ENCODE measurements at regions not wholly inside any gene's neighbourhood (a gene's known extent, or its start where the extent isn't known, plus 50 kb on each side); places are given as distances from the start of the nearest gene placed in this dataset.

- TF ChIP-seq, protein P1, sequence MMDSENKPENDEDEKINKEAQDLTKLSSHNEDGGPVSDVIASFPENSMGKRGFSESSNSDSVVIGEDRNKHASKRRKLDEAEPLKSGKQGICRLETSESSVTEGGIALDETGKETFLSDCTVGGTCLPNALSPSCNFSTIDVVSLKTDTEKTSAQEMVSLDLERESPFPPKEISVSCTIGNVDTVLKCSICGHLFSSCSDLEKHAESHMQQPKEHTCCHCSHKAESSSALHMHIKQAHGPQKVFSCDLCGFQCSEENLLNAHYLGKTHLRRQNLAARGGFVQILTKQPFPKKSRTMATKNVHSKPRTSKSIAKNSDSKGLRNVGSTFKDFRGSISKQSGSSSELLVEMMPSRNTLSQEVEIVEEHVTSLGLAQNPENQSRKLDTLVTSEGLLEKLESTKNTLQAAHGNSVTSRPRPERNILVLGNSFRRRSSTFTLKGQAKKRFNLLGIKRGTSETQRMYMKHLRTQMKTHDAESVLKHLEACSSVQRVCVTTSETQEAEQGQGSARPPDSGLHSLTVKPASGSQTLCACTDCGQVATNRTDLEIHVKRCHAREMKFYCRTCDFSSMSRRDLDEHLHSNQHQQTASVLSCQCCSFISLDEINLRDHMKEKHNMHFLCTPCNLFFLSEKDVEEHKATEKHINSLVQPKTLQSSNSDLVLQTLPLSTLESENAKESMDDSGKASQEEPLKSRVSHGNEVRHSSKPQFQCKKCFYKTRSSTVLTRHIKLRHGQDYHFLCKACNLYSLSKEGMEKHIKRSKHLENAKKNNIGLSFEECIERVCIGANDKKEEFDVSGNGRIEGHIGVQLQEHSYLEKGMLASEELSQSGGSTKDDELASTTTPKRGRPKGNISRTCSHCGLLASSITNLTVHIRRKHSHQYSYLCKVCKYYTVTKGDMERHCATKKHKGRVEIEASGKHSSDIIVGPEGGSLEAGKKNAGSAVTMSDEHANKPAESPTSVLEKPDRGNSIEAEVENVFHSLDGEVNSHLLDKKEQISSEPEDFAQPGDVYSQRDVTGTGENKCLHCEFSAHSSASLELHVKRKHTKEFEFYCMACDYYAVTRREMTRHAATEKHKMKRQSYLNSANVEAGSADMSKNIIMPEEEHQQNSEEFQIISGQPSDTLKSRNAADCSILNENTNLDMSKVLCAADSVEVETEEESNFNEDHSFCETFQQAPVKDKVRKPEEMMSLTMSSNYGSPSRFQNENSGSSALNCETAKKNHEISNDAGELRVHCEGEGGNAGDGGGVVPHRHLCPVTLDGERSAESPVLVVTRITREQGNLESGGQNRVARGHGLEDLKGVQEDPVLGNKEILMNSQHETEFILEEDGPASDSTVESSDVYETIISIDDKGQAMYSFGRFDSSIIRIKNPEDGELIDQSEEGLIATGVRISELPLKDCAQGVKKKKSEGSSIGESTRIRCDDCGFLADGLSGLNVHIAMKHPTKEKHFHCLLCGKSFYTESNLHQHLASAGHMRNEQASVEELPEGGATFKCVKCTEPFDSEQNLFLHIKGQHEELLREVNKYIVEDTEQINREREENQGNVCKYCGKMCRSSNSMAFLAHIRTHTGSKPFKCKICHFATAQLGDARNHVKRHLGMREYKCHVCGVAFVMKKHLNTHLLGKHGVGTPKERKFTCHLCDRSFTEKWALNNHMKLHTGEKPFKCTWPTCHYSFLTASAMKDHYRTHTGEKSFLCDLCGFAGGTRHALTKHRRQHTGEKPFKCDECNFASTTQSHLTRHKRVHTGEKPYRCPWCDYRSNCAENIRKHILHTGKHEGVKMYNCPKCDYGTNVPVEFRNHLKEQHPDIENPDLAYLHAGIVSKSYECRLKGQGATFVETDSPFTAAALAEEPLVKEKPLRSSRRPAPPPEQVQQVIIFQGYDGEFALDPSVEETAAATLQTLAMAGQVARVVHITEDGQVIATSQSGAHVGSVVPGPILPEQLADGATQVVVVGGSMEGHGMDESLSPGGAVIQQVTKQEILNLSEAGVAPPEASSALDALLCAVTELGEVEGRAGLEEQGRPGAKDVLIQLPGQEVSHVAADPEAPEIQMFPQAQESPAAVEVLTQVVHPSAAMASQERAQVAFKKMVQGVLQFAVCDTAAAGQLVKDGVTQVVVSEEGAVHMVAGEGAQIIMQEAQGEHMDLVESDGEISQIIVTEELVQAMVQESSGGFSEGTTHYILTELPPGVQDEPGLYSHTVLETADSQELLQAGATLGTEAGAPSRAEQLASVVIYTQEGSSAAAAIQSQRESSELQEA (IDR thresholded peaks at IDR 0.05; ENCODE audit: low read depth): no peak
- TF ChIP-seq WHSC1 (IDR thresholded peaks at IDR 0.05; ENCODE audit: low read length) (no peak), E2F5 (CRISPR knock-in tag; IDR thresholded peaks at IDR 0.05) (no peak), C11orf30 (IDR thresholded peaks at IDR 0.05; ENCODE audit: low read depth) (no peak), MCM5 (IDR thresholded peaks at IDR 0.05; ENCODE audit: low read depth) (no peak)
- TF ChIP-seq, protein P2, sequence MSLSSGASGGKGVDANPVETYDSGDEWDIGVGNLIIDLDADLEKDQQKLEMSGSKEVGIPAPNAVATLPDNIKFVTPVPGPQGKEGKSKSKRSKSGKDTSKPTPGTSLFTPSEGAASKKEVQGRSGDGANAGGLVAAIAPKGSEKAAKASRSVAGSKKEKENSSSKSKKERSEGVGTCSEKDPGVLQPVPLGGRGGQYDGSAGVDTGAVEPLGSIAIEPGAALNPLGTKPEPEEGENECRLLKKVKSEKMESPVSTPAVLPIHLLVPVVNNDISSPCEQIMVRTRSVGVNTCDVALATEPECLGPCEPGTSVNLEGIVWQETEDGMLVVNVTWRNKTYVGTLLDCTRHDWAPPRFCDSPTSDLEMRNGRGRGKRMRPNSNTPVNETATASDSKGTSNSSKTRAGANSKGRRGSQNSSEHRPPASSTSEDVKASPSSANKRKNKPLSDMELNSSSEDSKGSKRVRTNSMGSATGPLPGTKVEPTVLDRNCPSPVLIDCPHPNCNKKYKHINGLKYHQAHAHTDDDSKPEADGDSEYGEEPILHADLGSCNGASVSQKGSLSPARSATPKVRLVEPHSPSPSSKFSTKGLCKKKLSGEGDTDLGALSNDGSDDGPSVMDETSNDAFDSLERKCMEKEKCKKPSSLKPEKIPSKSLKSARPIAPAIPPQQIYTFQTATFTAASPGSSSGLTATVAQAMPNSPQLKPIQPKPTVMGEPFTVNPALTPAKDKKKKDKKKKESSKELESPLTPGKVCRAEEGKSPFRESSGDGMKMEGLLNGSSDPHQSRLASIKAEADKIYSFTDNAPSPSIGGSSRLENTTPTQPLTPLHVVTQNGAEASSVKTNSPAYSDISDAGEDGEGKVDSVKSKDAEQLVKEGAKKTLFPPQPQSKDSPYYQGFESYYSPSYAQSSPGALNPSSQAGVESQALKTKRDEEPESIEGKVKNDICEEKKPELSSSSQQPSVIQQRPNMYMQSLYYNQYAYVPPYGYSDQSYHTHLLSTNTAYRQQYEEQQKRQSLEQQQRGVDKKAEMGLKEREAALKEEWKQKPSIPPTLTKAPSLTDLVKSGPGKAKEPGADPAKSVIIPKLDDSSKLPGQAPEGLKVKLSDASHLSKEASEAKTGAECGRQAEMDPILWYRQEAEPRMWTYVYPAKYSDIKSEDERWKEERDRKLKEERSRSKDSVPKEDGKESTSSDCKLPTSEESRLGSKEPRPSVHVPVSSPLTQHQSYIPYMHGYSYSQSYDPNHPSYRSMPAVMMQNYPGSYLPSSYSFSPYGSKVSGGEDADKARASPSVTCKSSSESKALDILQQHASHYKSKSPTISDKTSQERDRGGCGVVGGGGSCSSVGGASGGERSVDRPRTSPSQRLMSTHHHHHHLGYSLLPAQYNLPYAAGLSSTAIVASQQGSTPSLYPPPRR (CRISPR knock-in tag; IDR thresholded peaks at IDR 0.05; ENCODE audit: borderline replicate concordance): no peak
- TF ChIP-seq, protein P3, sequence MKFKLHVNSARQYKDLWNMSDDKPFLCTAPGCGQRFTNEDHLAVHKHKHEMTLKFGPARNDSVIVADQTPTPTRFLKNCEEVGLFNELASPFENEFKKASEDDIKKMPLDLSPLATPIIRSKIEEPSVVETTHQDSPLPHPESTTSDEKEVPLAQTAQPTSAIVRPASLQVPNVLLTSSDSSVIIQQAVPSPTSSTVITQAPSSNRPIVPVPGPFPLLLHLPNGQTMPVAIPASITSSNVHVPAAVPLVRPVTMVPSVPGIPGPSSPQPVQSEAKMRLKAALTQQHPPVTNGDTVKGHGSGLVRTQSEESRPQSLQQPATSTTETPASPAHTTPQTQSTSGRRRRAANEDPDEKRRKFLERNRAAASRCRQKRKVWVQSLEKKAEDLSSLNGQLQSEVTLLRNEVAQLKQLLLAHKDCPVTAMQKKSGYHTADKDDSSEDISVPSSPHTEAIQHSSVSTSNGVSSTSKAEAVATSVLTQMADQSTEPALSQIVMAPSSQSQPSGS (CRISPR knock-in tag; IDR thresholded peaks at IDR 0.05): no peak
- TF ChIP-seq, protein P4, sequence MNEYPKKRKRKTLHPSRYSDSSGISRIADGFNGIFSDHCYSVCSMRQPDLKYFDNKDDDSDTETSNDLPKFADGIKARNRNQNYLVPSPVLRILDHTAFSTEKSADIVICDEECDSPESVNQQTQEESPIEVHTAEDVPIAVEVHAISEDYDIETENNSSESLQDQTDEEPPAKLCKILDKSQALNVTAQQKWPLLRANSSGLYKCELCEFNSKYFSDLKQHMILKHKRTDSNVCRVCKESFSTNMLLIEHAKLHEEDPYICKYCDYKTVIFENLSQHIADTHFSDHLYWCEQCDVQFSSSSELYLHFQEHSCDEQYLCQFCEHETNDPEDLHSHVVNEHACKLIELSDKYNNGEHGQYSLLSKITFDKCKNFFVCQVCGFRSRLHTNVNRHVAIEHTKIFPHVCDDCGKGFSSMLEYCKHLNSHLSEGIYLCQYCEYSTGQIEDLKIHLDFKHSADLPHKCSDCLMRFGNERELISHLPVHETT (CRISPR knock-in tag; conservative IDR thresholded peaks at IDR 0.05 in 1 of 2, IDR thresholded peaks at IDR 0.05 in 1 of 2): no peak
Measured at GRCh38 chr12:131535779-131536178, 175.1 kb upstream of the SFSWAP start (continued).
